AG08395 (cell line): ENCODE measurements at regions not wholly inside any gene's neighbourhood (a gene's known extent, or its start where the extent isn't known, plus 50 kb on each side); places are given as distances from the start of the nearest gene placed in this dataset.

Source experiments
- DNase-seq: peaks from one replicate; pipeline ENCODE4 v3.0.0; 2012; ENCODE audit warnings: mixed read lengths, low spot score

GRCh38 chr13:52975969-52976368, 52.6 kb upstream of the OLFM4 start:
- no peak for DNase-seq

- DNase-seq, result no peak
Observed at GRCh38 chr13:52975161-52975560, 53.5 kb upstream of the OLFM4 start.

DNA sequence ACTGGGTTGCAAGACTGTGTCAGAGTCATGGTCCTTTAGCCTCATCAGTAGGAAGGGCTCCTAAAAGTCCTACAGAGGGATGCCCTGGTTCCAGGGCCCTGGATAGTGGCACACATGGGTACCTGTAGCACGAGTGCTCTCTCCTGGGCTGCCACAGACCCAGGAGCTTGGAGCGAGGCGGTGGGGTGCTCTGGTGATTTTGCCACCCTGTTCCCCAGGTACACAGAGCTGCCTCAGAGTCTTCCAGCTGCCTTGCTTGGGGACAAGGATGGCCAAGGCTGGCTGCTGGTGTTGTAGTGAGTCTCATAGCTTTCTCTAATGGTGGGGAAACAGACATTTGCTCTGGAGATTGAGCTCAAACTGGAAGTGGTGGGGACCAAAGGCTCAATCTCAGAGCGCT, 53.9 kb upstream of the OLFM4 start:
- no peak for DNase-seq

DNA sequence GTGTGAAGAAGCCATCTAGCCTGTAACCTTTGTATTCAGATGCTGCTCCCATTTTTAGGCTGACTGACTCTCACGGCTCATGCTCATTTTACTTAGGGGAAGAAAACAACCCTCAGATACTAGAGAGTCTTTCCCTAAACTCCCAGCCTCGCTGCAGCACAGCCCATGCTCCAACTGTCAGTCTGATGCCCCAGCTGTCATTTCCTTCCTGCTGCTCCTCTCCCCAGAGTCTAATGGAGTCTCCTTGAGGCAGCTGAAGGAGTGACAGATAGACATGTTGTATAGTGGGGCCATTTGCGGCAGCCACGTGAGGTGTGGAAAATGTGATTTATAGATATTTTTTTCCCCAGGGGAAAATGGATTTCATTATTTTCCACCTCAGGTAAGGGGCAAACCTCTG, 59.2 kb upstream of the OLFM4 start:
- no peak for DNase-seq

DNA sequence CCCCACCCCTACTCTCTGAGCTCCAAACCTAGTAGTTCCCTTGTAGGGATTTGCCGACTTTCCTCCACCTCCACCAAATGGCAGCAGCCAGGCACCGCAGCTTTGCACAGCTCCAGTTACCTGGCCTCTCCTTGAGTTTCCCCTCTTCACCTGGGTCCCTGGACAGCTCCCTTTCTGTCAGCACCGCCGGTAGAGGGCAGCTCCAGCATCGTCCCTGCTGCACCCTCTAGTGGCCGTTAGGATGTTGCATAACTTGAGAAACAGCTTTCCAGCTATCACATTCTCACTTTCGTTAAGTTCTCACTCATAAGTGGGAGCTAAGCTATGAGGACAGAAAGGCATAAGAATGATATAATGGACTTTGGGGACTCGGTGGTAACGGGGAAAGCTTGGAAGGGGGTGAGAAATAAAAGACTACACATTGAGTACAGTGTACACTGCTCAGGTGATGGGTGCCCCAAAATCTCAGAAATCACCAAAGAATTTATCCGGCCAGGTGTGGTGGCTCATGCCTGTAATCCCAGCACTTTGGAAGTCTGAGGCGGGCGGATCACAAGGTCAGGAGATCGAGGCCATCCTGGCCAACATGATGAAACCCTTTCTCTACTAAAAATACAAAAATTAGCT, 60.4 kb upstream of the OLFM4 start:
- DNase-seq, result peak; percentile 69

DNA sequence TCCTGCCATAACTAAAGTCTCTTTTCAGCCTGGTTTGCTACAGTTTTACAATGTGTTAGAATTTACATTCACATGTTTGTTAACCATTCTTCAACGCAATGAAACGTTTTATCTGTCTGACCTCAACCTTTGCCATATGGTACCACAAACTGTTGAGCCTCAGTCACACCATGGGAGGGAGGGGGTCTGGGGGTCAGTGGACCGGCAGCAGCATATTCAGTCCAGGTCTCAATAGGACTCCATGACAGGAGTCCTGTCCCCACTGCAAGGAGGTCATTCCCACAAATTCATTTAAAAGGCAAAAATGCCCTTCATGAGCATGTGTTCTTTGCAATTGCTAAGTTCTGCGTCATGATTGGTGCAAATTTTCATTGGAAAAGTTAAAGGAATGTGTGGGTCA, 66.6 kb upstream of the OLFM4 start:
- no peak for DNase-seq

DNA sequence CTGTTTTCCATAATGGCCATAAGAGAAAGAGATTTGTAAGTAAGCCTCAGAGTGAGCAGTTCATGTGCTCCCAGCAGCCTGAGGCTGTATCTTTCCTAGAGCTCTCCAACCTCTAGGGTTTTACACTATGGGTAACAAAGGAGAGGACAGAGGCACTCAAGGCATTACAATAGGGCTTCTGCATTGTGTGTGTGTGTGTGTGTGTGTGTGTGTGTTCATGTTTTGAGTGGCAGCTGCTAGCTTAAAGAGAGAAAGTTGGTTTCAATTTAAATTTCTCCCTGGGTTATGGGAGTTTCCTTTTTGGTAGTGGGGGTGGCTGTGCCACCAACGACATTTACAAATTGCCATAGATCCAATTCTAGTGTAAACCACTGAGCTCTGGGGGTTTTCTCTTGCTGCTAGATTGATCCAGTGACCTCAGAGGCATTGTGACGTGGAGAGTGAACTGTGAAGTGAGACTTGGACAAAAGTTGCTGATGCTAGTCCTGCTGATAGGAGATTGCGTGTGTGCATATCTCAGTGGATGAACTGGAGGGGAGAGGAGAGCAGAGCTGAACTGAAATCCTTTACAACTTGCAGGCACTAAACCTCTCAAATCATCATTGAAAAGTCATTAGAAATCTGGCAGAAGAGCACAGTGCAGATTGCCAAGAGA, 67.2 kb upstream of the OLFM4 start:
- no peak for DNase-seq

DNA sequence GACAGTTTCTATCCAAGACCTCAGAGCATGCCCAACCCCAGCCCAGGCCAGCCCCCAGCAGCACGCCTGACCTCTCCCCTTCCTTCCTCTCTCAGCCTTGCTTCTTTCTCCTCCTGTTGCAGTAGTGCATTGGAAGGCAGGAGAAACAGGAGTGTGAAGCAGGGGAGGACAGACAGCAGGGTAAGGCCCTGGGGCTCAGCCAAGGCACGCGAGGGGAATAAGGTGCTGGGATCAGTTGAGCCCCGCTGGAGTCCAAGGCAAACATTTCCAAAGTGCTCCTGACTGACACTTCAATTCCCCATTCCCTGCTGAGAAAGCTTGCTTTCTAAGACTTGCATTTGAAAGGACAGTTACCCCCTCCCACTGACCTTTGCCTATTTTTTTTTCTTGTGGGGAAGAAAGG, 73.1 kb upstream of the OLFM4 start:
- no peak for DNase-seq

DNA sequence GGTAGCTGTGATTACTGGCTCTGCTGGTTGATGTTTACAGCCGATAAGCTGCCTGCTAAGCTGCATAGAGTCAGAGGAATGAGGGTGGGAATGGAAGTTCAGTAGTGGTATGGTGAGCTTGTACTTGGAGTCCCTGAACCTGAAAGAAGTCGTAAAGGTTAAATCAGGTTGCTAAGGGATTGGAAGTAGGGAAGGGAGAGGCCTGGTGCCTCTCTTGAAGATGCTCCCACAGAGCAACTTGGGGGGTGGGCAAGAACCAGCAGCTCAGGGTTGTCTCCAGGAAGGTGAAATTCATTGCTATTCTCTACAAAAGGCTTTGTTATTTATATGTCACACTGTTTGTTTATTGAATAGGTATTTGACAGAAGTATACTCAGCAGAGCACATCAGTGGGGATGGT, 73.8 kb upstream of the OLFM4 start:
- no peak for DNase-seq

- DNase-seq, result no peak
Observed at GRCh38 chr13:52950436-52950956, 78.1 kb upstream of the OLFM4 start.

GRCh38 chr13:52949742-52950141, 78.9 kb upstream of the OLFM4 start:
- no peak for DNase-seq

GRCh38 chr13:52949044-52949443, 79.6 kb upstream of the OLFM4 start:
- no peak for DNase-seq

- no peak for DNase-seq
Observed at GRCh38 chr13:52947921-52948373, 80.7 kb upstream of the OLFM4 start.

DNA sequence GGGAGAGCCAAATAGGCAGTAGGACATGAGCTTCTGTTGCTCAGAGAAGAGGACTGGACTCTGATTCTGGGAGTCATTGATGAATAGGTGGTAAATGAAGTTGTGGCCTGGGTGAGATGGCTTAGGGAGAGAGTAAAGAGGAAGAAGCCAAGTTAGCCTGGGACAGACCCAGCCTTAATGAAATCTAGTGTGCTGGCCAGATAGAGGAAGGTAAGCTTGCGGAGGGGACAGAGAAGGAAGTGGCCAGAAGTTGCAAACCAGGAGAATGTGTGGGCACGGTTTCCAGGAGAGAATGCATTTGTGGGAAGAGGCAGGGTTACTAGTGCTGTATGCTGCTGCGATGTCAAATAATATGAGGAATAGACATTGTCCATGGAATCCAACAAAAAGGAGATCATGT, 83.3 kb upstream of the OLFM4 start:
- DNase-seq, result no peak

GRCh38 chr13:52944697-52945096, 83.9 kb upstream of the OLFM4 start:
- DNase-seq, result no peak

DNA sequence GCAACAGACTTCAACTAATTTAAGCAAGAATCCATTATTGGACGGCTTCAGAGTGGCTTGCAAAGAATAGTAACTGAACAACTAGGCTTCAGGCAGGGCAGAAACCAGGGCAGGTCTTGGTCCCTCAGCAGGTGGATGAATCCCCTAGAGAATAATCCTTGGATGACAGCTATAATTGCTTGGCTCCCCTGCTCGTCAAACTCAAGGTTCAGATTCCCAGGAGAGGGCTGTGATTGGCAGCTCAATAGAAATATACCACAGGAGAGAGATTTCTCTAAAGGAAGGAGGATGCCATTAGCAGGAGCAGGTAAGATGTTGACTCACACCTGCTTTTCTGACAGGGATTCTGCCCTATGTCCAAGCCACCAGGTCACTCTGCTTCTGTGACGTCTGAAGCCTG, 89.6 kb upstream of the PCDH8 start:
- no peak for DNase-seq

DNA sequence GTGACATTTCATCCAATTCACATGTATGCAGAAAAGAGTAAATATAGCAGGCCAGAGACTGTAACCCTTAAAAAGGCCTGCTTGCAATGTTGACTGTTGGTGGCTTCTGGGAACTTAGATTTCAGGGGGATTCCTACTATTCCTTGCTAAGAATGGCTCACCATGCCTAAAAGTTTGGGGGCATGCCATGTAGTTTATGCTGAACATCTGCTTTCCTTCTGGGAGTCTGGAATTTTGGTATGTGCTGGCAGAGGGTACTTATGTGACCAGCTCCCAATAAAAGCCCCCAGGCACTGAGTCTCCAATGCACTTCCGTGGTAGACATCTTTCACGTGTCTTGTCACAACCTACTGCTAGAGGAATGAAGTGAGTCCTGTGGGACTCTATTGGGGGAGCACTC, 88.4 kb upstream of the PCDH8 start:
- no peak for DNase-seq

DNA sequence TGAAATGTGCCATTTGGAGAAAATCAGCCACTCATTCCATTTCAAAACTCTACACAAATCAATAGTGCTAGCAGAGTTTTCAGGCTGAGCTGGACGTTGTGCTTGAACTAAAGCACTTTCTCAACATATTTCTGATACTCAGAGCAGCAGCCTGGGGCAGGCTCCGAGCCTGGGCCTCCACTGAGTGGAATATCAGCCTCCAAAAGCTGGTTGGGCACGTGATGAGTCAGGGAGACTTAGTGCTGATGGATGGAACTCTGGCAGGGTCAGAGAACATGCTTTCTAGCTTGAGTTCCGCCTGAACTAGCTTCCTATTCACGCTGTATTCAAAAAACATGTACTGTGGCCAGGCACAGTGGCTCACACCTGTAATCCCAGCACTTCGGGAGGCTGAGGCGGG, 85.8 kb upstream of the PCDH8 start:
- no peak for DNase-seq

DNA sequence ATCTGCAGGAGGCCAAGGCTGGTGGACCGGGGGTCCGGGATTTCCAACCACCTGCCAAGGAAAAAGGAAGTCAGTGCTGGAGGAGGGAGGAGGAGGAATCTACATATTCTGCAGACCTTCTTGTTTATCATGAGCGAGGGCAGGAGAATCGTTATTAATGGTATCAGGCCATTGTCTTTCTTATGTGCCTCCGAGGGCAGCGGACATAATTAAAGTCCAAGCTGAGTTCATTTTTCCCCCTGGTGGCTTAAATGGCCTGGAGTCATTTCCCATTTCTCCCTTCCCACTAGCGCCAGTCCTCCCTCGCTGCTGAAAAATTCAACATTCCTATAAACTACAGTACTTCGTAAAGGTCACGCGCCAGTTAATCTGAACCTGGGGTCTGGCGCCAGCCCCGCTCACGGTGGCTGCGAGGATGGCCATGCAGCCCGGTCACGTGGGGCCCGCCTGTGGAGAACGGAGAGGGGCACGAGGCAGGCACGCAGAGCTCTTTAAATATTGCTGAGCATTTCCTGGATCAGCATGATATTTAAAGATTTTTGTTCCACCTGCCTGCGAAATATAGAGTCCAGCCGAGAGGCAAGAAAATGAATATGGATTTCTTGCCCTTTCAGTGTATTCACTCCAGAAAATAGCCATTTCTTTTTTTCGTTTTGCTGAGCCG, 85.2 kb upstream of the PCDH8 start:
- no peak for DNase-seq

GRCh38 chr13:52933099-52933498, 84.7 kb upstream of the PCDH8 start:
- DNase-seq, result no peak

- no peak for DNase-seq
Observed at GRCh38 chr13:52932649-52933048, 84.2 kb upstream of the PCDH8 start.

DNA sequence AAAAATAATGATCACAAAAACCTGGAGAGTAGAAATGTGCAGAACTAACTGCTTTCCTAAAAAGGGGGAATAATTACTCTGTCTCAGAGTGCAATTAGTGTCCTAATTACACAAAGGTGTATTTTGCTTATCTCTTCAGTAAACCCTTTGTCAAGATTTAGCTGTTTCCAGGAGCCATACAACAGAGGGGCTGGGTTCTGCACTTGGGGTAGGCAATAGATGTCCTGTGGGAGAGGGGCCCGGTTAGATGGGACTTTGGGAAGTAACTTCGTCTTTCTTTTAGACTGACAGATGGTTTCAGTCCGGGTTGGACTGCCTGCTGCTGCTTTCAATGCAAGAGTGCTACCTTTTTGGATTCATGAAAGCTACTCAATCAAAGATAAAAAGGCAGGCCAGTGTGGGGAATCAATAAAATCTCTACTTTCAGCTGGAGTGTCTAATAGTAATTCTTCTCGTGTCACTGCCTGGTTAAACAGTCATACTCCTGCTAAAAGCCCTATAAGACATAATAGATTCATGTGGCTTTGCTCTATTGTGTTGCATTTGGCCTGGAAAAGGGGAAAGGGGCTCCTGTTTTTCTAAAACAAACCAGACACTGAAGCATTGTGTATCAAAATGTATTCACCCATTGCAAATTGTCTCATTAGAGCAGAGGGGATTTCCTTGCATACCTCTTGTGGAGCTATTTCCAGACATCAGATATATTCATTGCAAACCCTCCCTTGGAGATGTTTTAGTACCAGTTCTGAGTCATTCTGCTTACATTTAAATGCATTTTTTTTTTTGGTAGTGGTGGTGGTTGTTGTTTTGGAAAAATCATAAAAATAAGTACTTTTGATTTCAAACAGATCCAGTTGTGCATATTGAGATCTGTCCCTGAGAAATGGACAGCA, 83.3 kb upstream of the PCDH8 start:
- DNase-seq, result no peak
